ENCODE measurements at regions not wholly inside any gene's neighbourhood (a gene's known extent, or its start where the extent isn't known, plus 50 kb on each side); places are given as distances from the start of the nearest gene placed in this dataset.

DNA sequence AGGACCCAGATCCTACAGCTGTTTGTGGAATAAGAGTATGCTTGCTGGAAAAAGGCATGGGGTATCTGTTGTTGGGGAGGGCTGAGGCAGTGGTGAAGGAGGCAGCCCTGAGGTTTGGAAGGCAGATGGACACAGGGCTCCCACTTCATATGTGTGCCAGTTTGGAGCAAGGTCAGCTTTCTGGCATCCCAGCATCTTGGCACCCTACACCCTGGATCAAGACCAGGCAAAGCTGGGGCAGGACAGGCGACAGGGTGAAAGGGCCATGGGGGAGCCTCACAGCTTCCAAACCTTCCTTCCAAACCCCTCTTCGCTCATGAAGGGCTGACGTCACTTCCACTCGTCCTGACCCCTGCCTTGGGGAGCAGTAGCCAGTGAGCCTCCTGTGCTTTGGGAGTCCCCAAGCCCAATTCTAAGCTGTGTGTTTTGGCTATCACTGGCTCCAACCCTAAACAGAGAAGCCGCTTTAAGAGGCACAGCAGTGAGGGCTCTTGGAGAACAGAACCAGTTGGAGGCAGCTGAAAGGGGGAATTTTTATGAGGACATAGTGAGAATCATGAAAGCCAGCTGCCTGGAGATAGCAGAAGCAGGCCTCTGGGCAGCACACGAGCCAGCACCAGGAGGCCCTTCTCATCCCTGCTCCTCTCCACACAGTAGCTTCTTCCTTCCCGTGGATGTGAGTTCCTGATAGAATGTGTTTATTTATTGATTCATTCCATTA is 448.6 kb upstream of the CDH4 start:
- DNase-seq (ENCODE audit: low read depth): no peak

DNA sequence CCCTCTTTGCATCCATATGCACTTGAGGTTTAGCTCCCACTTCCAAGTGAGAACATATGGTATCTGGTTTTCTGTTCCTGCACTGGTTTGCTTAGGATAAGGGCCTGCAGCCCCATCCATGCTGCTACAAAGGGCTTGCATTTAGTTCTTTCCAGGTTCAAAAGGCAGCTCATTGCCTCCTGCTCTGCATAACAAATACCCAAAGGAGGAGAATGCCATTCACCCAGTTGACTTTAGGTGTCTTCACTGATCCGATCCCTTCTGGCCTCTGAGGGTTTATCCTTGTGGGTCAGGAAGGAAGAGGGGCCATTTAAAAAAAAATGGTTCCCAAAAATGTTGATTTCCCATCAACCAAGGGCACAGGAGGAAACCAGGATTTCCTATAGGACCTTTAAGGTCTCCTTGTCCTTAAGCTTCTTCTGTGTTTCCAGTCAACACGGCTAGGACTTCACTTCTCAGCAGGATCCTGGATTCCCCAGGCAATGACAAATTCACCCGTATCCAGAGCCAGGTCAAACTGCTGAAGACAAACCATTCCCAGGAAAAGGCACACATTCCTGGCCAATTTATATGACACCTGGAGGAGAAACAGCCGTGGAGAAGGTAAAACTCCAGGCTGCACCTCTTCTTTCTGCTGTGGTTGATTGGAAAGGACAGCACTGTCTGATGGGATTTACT is 447.7 kb upstream of the CDH4 start:
- DNase-seq (ENCODE audit: low read depth): no peak

DNA sequence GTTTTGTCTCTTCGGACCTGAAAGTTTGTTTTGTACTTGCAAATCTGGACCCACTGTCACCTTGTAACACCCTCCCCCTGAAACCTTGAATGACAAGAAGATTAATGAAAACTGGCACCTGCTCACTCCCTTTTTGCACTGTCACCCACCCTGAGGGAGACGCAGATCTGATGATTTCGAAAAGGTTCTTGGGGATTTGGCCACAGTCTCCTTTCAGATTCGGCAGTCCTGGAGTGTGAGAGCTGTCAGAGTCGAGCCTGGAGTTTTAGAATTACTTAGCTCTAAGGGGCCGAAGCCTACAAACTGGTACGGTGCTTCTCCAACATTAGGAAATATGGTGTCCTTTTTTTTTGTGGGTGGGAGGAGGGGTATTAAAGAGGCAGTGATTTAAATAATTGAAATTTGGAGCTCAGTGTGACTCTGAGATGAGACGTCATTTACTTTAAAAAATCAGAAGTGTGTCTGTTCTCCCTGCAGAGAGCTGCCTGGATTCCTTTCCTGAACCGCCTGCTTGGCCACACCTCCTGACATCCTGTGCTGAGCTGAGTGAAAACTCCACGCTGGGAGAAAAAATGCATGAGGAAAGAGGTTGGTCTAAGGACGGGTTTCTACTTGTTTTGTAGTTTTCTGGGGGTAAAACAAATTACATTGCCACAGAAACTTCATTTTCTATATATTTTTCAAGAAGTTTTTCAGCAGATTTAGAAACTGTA is 447.0 kb upstream of the CDH4 start:
- DNase-seq (ENCODE audit: low read depth): no peak

DNA sequence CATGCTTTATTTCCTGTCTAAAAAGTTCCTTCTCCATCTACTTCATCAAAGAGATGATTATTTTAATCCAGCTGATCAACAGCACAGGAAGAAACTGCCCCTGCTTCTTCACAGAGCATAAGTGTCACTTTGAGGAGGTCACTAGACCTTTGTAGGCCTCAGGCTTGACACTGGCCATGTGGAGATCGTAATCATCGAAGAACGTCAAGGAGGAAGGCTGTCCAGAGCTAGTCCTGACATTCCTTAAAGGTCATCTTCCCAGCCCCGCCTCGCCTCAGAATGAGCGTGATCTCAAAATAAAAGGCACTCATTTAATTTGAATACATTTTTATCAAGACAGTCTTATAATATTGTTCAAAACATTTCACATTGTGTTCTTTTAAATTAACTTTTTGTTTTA is 445.7 kb upstream of the CDH4 start:
- DNase-seq (ENCODE audit: low read depth): no peak

DNA sequence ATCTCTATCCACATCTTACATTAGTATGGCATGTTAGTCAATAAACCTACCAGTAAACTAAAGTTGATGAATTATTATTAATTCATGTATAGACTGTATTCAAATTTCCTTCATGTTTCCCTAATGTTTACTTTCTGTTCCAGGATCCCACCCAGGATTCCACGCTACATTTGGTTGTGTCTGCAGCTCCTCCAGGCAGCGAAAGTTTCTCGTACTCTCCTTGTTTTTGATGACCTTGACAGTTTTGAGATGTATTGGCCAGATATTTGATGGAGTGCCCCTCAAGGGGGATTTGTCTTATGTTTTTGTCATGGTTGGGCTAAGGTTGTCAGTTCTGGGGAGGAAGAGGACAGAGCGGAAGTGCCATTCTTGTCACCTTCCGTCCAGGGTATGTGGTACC is 445.2 kb upstream of the CDH4 start:
- no peak for DNase-seq (ENCODE audit: low read depth)

DNA sequence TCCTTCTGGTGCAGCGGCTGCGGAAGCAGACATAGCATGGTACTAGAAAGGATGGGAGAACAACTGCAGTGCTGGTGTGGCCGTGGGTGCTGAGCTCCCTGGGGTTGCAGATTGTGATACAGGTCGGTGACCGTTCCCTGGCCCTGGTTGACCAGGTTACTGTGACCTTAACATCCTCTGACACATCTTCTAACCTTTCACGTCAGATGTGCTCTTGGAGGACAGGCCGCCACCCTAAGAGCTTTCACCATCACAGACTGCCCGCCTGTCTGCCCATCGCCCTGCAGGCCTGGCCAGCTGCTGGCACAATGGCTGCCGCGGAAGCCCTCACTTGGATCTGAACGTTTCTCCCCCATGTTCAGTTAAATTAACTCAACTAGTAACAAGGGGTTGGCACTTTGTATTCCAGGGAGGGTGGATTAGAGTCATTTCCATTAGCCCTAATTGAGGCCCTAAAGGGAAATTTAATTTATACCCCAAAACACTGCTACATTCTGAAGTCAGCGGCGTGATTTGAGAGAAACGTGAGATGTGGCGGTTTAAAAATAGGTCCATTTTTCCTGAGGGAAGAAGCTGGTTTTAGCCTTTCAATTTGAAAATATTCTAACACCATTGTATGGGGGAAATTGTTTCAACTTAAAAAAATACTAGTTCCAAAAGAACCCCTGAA is 443.9 kb upstream of the CDH4 start:
- DNase-seq (ENCODE audit: low read depth): no peak

DNA sequence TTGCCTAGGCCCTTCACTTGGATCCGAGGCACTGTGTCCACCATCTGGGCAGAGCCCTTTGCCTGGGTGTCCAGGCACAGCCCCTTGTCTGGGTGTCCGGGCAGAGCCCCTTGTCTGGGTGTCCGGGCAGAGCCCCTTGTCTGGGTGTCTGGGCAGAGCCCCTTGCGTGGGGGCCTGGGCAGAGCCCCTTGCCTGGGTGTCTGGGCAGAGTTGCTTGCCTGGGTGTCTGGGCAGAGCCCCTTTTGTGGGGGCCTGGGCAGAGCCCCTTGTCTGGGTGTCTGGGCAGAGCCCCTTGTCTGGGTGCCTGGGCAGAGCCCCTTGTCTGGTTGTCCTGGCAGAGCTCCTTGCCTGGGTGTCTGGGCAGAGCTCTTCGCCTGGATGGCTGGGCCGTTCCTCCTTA is 443.4 kb upstream of the CDH4 start:
- no peak for DNase-seq (ENCODE audit: low read depth)

DNA sequence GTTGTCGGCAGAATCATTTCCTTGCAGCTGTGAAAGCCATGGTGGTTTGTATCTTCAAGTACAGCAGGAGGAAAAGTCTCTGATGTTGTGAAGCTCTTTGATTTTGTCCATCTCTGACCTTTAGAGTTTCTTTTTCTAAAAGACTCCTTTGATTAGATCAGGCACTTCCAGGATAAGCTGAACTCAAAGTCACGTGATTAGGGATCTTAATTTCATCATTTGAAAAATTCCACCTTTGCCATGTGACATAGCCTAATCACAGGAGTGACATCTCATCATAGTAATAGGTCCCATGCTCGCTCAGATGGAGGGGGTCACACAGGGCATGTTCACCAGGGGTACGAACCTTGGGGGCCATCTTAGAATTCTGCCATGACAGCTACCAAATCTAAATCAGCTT is 441.5 kb upstream of the CDH4 start:
- DNase-seq (ENCODE audit: low read depth): no peak

DNA sequence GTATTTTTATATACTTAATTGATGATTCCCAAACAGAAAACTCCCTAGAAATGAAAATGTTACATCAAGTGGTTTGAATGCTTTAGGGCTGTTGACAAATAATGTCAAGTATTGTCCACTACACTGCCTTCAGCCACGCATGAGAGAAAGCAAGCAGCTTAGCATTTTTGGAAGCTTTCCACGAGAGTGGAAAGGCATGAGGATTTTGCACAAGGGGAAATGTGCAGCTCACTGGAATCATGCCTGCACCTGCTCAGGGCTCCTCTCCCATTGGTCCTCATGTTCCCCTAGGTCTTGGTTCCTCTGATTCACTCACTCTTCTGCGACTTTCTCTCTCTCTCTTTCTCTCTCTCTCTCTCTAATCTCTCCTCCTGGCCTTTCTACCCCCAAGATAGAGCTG is 439.5 kb upstream of the CDH4 start:
- DNase-seq (ENCODE audit: low read depth): no peak

DNA sequence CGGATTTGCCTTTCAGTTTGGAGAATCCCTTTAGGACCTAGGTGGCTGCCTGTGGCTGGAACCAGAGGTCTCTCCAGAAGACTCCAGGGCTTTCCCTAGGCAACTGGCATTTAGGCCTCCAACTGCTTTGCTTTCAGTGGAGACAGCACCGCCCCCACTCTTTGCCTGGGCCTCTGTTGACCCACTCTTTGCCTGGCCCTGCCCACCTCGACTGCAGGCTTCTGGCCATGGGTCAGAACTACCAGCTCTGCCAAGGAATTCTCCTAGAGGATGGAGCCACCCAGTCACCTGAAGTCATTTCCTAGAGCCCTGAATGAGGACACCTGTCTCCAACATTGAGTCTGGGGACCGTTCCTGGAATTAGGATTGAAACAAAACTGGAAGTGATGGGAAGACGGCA is 439.0 kb upstream of the CDH4 start:
- DNase-seq (ENCODE audit: low read depth): no peak

DNA sequence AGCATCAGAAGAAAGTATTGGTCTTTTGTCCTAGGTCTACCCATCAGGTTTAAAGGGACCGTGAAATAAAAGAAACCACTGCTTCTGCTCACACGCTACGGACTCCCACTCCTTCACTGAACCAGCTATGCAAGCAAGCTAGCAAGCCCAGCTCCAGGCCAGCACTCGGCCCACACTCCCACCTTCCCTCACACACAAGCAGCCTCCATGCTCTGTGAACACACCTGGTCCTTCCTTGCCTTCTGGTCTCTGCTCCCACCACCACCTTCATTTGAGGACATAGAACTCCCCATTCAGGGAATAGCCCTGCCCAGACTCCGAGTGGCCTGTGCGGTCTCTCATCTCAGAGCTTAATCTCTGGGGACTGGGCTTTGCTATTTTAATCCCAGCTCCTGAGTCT is 436.4 kb upstream of the CDH4 start:
- no peak for DNase-seq (ENCODE audit: low read depth)

DNA sequence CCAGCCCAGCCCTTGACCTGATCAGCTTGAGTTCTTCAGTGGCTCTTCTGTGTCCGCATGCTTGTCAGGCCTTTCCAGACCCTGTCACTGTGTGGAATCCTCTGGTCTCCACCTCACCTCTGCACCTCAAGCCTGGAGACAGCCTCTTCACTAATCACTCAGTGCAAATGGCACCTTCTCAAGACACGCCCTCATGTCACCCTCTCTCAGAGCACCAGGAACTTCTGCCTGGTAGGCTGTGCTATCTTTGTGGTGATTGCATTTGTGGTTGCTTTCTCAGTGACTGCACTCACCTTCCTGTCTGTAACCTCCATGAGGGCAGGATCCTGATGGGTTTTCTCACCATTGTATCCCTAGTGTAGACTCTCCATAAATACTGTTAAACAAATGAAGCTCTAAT is 435.2 kb upstream of the CDH4 start:
- no peak for DNase-seq (ENCODE audit: low read depth)

DNA sequence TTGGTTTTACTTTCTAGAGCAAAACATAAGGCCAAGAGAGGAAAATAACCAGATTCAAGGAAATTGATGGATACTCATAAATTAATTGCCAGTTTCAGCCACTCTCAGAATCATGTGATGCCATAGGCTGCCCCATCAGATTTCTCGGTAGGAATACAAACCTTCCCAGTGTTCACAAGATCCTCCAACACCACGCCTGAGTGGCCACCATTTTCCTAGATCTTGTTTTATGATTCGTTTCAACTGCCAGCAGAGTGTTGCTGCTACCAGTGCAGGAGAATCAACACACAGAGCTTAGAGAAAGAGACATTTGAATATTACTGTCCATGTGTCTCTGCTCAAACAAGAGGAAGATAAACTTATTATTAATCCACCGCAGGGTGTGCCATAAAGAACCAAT is 434.2 kb upstream of the CDH4 start:
- no peak for DNase-seq (ENCODE audit: low read depth)

DNA sequence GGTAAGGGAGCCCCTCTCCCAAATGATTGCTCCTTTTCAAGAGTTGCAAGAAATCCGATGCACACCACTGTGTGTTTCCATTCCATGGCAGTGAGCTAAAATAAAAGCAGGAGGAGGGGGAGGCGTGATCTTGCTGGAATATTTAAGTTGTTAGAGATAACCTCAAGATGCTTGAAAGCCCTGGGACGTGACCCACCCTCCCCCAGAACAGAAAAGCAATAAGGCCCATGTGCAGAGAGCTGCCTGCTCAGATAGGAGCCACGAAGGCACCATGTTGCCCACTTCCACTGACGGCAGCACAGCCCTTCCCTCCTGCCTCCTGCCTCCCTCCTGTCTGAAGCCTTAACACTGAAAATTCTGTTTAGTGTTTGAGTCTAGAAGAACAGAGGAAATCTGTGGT is 432.6 kb upstream of the CDH4 start:
- no peak for DNase-seq (ENCODE audit: low read depth)

DNA sequence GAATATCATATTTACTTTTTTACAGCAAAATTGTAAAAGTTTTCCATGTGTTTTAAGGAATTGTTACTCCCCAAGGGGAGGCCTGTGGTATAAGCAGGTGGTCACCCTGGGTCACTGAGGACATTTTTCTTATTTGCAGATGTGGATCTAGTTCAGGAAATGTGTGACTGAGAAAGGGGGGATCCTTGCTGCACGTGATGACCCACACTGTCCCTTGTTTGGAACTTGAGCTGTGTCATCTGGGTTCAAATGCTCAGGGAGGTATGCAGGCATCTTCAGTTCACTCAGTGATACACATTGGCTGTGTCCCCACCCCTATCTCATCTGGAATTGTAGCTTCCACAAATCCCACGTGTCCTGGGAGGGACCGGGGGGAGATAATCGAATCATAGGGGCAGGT is 431.9 kb upstream of the CDH4 start:
- no peak for DNase-seq (ENCODE audit: low read depth)

DNA sequence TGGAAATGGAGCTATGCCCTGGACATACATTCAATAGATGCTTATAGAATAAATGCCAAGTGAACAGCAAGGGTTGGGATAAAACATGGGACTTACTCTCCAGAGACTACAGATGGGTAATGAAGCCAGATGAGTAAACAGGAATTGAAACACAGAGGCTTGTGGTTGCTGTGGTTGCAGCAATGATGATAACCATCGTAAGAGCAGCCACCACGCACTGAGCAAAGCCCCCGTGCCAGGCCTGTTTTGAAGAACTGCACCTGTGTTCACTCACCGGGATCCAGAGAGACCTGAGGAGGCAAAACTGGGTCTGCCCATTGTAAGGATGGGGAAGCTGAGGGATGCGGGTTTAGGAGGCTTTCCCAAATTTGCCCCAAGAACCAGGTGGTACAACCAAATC is 431.1 kb upstream of the CDH4 start:
- DNase-seq (ENCODE audit: low read depth): no peak

DNA sequence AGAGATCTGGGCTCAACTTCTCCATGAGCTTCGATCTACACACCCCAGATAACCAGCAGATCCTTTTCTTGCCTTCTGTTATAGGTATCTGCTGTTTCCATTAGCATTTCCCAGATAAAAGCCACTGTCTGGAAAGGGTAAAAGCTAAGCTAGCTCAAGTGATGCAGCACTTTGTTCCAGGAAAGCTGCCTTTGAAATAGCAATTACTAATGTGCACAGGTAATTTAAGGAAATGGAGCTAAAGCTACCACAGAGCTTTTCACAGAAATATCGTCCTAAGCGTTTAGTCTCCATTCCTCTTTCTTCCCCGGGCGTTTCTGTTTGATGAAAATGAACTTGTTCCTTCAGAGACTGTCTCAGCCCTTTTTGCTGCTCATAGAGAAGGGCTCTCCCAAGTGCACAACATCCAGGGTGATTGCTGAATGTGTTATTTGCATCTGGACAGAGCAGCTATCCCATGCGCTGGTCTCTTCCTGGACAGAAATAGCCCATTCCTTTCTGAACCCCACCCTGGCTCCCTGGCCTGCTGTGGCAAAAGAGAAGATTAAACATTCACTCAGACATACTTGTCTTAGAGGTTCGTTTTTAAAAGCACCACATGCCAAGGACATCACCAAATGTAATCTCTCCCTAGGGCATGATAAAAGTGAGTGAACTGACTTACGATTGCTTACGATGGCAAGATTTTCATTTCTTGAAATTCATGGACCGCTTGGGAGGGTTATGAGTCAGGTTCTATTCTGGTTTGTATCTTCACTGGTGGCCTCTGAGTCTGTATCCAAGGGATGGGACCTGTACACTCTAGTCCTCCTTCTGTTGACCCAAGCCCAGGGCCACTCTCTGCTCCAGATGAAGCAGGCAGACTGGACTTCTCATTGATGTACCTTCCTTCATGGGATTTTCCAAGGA is 429.1 kb upstream of the CDH4 start:
- no peak for DNase-seq (ENCODE audit: low read depth)

DNA sequence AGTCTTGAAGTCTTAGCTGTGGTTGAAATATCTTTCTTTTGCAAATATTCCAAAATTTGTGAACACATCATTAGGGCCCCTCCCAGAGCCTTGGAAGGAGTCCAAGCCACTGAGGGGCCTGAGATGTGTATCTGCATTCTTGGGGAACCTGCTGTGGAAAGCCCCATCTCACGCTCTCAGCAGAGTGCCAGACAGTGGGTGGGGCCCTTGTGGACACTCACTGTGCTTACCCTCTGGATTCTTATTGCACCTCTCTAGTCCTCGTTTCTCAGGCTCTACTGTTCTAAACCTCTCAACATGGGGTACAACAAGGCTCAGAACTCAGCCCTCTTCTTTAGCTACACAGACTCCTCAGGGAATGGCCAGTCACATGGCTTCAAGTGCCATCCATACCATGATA is 416.2 kb upstream of the CDH4 start:
- no peak for DNase-seq (ENCODE audit: low read depth)

DNA sequence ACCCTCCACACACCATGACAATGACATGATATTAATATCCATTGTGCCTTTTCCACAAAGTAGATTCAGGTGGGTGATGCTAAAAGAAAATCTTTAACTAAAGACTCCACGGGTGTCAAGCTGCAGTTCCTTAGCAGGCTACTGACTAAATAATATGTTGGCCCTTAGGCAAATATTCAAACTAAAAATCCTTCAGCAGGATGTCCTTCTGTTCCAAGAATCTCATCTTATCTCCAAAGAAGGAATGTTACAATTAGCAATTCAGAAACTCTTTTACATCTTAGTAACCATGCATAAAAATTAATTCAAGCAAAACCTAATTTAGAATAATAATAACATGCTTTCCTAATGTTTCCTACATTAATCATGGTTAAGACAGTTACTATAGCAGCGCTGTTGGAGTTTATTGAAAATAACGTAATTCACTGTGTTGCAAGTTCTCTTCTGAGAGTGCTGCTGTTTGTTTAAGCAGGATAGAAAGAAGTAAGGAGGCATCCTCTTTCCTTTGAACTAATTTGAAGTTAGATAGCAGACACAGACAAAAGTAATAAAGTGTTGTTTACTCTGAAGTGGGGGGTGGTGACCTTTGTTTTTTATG is 414.8 kb upstream of the CDH4 start:
- no peak for DNase-seq (ENCODE audit: low read depth)

DNA sequence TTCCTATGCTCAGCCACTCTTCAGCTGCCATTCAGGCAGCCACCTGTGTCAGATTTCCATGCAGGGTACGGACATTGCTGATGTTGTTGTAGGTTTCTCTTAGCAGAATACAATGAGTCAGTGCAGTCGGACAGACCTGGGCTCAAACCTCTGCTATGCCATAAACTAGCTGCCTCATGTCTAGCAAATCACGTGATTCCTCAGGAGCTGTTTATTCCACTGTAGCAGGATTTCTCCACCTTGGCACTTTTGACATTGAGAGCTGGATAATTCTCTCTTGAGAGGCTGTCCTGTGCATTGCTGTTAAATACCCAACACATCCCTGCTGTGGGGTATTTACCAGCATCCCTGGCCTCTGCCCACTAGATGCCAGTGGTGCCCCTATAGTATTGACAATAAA is 413.8 kb upstream of the CDH4 start:
- DNase-seq (ENCODE audit: low read depth): no peak

DNA sequence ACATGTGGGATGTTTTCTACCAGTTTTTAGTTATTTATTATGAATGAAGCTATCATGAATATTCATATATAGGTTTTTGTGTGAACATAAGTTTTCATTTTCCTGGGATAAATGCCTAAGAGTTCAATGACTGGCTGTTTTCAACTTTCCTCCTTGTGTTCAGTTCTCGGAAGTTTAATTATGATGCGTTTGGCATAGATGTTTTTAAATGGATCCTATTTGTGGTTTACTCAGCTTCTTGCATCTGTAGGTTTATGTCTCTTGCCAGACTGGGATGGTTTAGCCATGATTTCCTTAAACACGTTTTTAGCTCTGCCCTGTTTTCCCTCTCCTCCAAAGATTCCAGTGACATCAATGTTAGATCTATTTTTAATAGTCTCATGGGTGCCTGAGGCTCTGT is 411.1 kb upstream of the CDH4 start:
- DNase-seq (ENCODE audit: low read depth): no peak

DNA sequence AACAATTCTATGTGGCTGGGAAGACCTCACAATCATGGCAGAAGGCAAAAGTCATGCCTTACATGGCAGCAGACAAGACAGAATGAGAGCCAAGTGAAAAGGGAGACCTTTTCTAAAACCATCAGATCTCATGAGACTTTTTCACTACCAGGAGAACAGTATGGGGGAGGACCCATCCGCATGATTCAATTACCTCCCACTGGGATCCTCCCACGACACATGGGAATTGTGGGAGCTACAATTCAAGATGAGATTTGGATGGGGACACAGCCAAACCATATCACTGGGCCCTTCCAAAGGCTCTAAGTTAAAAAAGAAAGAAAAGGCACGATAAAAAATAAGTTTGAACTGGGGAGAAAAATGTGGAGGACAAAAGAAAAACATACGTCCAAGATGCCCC is 406.9 kb upstream of the CDH4 start:
- DNase-seq (ENCODE audit: low read depth): no peak

Data from HS-5 (cell line).